ENCODE measurements at regions not wholly inside any gene's neighbourhood (a gene's known extent, or its start where the extent isn't known, plus 50 kb on each side); places are given as distances from the start of the nearest gene placed in this dataset.

DNA sequence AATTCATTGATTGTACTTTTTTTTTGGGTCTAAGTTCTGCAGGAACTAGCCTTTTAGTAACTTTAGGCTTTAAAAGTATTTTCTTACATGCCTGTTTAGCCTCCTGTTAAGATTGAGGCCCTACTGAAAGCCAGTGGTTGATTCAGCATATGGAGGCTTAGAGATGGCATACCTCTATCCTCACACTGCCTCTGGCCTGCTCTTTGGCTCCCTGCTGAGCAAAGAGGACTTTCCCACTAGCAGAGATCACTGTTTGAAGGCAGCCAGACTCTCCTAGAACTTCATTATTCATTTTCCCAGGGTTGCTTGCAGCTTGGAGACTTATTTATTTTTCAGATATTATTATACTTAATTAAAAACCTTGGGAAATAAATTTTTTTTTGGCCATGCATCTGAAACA is 405.6 kb upstream of the MEX3C start:
- no peak for DNase-seq

DNA sequence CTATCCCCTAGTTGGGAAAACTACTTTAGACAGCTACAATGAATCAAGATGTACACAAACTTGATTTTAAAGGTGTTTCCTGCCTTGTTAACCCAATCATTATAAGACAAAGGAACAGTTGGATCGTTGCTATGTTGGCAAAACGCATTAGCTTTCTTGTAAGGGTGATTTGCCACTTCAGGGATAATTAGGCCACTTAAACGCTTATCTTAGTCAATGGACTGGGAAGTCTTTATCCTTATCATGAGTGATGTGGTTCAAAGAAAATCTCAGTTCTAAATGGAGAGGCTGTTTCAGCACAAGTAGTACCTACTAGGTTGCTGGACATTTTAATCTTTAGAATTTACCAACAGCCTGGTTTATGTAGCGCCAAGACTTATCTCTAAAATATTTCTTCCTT is 406.1 kb upstream of the MEX3C start:
- DNase-seq, result no peak

DNA sequence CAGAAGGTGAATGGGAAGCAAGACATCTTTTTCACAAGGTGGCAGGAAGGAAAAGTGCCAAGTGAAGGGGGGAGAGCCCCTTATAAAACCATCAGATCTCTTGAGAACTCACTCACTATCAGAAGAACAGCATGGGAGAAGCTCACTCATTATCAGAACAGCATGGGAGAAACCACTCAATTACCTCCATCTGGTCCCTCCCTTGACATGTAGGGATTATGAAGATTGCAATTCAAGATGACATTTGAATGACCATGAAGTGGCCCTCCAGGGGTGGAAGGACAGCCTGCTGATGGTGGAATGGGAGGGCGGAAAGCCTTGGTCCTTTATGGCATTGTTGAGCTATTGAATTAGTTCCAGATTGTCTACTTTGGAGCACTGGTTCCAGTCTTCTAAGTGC is 413.0 kb upstream of the MEX3C start:
- DNase-seq, result no peak

- DNase-seq, result no peak
Observed at GRCh38 chr18:51611326-51611725, 413.8 kb upstream of the MEX3C start.

DNA sequence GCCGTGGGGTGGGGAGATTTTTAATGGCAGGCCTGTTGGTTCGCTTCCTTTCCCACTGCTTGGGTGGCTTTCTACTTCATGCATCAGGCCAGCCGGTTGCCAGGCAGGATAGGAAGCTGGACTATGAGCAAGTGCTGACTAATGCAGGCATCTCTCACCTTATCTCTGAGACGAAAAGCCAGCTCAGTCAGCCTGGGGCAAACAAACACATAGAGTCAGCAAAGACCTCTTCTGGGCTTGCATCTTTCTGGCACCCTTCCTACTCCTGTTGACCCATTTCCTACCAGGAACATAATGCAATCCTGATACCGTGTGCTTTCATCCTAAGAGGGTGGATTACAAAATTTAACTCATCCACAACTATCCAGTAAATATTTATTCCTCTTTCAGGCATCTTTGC is 416.6 kb upstream of the MEX3C start:
- no peak for DNase-seq

DNA sequence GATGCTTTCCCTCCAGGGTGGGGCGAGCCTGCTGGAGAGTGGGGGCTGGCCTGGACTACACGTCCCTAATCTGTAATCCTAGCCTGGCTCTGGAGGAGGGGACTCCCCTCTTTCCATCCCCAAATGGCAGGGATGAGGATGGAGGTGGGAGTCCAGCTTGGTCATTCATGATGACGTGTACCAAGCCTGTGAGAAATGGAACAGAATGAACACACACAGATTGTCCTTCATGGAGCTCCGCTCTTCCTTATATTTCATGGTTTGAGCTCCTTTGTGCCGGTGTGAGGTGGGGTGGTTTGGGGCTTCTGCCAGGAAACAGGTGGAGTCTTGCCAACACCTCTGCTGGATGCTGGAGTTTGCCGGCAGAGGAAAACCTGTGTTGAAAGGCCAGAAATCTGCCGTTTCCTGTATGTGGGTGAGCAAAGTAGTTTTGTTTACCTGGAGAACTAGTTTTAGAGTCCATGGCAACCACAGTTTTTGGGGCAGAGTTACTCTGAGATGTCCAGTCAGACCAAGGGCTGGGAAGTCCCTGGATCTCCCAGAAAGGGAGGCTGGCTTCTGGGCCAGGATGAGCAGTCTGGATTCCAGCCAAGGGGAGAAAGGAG is 417.6 kb upstream of the MEX3C start:
- DNase-seq, result no peak

DNA sequence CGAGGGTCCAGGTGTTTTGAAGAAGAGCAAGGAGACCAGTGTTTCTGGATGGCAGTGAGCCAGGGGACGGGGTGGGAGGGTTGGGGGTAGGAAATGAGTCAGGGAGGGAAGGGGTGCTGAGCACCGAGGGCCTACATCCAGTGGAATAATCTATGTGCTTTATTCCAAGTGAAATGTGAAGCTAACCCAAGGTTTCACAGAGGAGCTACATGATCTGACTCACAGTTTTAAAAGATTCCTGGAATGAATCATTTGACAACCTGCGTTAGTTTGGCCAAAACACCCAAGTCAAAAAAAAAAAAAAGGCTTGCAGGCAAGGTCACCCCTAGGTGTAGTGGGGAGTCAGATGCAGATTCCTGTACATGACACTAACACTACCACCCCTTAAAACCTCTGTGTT is 419.7 kb upstream of the MEX3C start:
- no peak for DNase-seq

DNA sequence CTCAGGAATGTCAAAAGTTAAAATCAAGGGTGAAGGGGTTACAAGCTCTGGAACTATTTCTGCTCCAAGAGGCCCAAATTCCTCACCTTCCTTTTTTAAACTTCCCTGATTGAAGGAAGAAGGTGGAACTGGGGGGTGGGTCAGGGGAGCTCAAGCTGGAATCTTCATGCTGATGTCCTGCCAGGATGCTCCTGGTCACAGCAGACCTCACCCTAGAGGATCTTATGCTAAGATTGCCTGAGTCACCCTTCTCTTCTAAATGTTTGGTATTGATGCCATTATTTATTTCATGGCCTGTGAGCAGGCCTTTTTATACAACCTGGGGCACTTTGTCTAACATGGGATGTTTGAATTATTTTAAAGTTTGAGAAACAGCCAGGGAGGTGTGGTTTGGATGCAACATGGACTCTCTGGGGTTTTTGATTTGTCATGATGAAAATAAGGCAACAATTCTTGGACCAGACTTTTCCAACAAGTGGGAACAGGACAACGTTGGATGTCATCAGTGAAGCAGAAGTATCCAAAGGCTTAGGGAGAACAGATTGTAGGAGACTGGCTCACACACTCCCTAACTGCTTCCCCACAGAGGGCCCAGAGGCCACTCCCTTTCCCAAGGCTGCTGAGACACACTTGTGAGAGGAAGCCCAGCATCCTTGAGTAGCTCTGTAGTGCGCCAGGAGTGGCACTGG is 420.2 kb upstream of the MEX3C start:
- no peak for DNase-seq

GRCh38 chr18:51619283-51619682 is 421.8 kb upstream of the MEX3C start:
- no peak for DNase-seq

DNA sequence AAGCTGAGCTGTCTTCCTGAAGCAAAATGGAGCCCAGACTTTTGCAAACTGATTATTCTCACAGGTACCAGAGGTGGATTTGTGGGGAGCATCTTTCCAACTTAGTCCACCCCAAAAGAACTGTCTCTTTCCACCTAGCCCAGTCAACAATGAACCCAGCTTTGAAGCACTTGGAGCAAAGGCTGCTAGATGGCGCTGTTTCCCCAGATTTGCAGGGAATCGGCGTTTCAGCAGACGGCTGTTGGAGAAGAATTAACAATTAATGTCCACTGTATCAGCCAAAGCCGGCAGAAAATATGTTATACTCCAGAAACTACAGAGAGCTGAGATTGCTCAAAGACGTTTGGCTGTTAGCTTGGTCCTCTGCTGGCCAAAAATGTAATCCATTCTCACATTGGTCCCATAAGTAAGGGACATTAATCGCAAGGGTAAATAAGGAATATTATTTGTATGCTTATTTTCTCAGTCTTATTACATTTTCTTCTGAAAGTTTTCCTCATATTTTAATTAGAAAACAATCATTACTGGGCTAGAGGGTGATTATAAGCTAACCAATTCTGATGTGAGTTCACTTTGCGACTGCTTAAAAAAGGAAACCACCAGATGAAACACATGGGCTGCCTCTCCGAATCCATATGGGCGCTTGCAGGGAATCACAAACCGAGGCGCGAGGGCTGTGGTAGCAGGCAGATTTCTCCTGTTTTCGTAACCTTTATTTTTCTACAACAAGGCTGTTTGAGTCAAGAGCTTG is 423.8 kb upstream of the MEX3C start:
- DNase-seq, result peak; percentile 67 to 71

- DNase-seq, result no peak
Observed at GRCh38 chr18:51621864-51622160, 424.3 kb upstream of the MEX3C start.

GRCh38 chr18:51622702-51623101 is 425.2 kb upstream of the MEX3C start:
- DNase-seq, result no peak

DNA sequence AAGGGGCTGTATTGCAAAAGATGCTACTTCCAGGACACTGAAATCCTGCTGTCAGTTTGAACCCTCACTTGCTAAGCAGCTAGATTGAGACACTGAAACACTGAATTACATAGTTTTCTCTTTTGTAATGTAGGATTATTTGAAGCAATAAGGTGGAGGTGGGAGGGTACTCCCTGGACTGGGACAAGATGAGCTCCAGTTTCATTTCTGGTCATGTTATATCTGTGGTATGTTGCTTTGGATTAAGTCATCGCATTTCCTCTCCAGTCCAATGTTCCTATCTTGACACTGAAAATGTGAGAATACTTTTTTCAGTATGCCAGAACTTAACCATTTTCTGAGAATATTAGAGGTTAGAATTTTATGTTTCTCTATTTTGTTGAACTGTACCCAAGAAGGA is 426.2 kb upstream of the MEX3C start:
- DNase-seq, result no peak

DNA sequence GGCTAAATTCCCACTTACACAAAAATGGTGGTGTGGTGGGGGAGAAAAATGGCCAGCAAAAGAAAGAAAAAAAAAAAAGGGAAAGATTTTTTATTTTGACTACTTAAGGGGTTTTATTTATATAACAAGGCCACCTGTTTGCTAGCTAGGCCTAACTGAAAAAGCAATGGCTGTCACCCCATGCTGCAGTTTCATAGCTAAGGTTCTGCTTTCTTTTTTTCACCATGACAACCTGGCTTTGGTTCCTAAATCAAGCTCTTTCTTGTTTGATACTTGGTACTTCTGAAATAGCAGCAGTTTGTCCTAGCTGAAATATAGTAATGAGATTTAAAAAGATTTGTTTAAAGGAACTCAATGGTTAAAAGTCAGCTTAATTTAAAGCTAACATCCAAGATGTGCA is 433.2 kb upstream of the MEX3C start:
- DNase-seq, result no peak

GRCh38 chr18:51637881-51638280 is 440.4 kb upstream of the MEX3C start:
- no peak for DNase-seq

DNA sequence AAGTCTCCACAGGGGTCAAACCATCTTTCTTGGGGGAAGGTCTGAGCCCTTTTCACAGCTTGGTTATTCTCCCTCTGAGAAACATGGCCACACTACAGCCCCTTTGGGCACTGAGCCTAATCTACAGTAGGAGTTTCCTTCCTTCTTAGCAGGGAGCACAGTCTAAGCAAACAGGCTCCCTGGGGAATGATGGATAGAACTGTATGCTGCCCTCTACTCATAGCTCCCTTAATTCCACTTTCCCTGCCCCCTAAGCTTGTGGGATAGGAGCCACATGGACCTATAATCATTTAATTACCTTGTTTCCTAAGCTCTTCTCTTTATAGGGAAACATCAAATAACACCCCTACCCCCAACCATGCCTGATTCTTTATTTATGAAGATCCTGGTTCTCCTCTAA is 442.1 kb upstream of the MEX3C start:
- DNase-seq, result no peak

DNA sequence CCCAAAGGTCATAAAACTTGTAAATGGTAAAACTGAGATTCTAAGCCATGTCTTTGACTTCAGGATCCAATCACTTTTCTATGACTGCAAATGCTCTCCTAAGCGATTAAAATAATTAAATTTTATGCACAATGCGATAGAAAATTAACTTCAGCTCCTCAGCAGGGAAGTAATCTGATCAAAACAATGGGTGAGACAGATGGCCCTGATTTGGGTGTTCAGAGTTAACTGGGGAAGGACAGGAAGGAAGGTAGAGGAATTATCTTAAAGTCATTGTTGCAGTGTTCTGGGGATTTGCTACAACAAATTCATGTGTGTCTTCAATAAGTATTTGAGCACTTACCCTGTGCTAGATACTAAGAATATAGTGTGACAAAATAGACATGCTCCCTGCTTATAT is 446.0 kb upstream of the MEX3C start:
- no peak for DNase-seq

GRCh38 chr18:51645607-51646006 is 448.1 kb upstream of the MEX3C start:
- DNase-seq, result no peak

DNA sequence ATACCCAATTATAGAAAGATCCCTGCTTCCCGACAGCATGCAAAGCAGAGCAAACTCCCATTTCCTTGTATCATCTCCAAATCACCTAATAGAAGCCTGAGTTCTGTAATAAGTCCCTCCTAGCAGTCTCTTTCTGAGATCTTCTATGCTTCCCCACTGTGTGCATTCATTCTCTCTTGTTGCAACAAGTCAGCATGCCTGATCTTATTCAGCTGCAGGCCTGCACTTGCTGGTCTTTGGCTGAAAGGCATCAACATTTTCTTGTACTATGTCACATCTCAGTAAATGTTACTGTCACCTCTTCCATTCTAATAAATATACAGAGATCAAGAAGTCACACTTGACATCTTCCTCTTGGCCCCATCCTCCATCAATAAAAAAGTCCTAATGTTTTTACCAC is 449.9 kb upstream of the MEX3C start:
- DNase-seq, result no peak

DNA sequence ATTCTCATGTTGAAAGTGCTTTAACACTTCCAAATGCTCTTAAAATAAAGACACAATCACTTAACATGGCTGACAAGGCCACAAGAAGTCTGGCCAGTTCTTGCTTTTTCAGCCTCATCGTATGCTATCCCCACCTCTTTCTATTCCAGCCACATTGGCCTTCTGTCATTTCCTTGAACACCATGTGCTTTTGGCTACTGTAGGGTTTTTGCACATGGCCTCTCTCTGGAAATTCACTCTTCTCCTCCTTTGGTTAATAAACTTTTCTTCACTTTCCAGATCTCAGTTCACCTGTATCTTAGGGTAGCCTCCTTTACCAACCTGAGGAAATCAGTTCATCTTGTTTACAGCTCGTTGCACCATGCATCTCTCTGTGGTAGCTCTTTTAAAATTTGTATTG is 450.5 kb upstream of the MEX3C start:
- DNase-seq, result no peak

GRCh38 chr18:51649796-51650195 is 452.3 kb upstream of the MEX3C start:
- no peak for DNase-seq

DNA sequence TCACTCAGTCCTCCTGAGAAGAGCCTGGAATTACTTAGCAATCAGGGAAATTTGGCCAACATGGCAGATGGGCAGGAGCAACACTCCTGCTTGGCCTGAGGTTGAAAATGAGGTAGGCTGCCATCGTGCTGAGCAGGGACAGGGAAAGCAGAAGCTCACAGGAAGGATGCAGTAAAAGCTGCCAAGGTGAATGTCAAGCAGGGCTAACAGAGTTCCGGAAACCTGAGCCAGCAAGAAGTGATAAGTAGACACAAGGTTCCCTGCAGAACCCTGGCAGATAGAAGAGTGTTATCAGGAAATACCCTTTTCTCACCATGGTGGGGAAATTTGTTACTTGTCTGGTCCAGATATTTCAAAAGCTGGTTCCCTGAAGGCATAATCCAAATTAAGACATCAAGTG is 454.3 kb upstream of the MEX3C start:
- DNase-seq, result no peak

GRCh38 chr18:51653507-51654213 is 456.2 kb upstream of the MEX3C start:
- DNase-seq, result no peak

Data from NCI-H1930 (cell line).